Liver (tissue), 8 donors: ENCODE measurements at regions not wholly inside any gene's neighbourhood (a gene's known extent, or its start where the extent isn't known, plus 50 kb on each side); places are given as distances from the start of the nearest gene placed in this dataset.

ENCODE experiments used
- DNase-seq: peaks from one replicate; pipeline ENCODE4 v3.0.0-alpha.2; 2017; ENCODE audit warnings: low spot score
- H3K27ac ChIP-seq, 2 donors: one replicate each; pipeline ENCODE4 v1.7.0; 2013; ENCODE audit warnings: inconsistent platforms in 2 of 2, low read length in 2 of 2, control low read depth in 1 of 2, low read depth in 1 of 2, mild to moderate bottlenecking in 1 of 2
- H3K27me3 ChIP-seq, 4 donors: one replicate each; pipeline versions ENCODE4 v1.6.1 to v1.7.0; 2013; ENCODE audit warnings: low read length in 3 of 4, inconsistent platforms in 1 of 4, mild to moderate bottlenecking in 1 of 4, moderate library complexity in 1 of 4; ENCODE audit not compliant: control insufficient read depth in 4 of 4, insufficient read depth in 4 of 4
- H3K36me3 ChIP-seq, 4 donors: one replicate each; pipeline versions ENCODE4 v1.6.1 to v1.7.0; 2013; ENCODE audit warnings: low read length in 3 of 4, mild to moderate bottlenecking in 3 of 4, low read depth in 1 of 4, moderate library complexity in 1 of 4; ENCODE audit not compliant: control insufficient read depth in 4 of 4, insufficient read depth in 3 of 4
- H3K4me1 ChIP-seq, 4 donors: one replicate each; pipeline versions ENCODE4 v1.6.1 to v1.7.0; 2013; ENCODE audit warnings: low read length in 3 of 4, mild to moderate bottlenecking in 3 of 4, moderate library complexity in 1 of 4; ENCODE audit not compliant: control insufficient read depth in 4 of 4, insufficient read depth in 4 of 4
- H3K4me3 ChIP-seq, 3 donors: one replicate each; pipeline versions ENCODE4 v1.6.1 to v1.7.0; 2013; ENCODE audit warnings: low read length in 3 of 3, control low read depth in 1 of 3, low read depth in 1 of 3, mild to moderate bottlenecking in 1 of 3
- H3K9ac ChIP-seq, 2 donors: one replicate each; pipeline ENCODE4 v1.7.0; 2013; ENCODE audit warnings: low read length in 2 of 2, mild to moderate bottlenecking in 2 of 2, moderate library complexity in 2 of 2, control low read depth in 1 of 2, low read depth in 1 of 2
- H3K9me3 ChIP-seq, 4 donors: one replicate each; pipeline versions ENCODE4 v1.6.1 to v1.7.0; 2013; ENCODE audit warnings: low read length in 3 of 4; ENCODE audit not compliant: control insufficient read depth in 4 of 4
- EGR1 ChIP-seq, 2 donors: IDR thresholded peaks; 2 replicates each; pipeline ENCODE4 v1.6.1; 2016 to 2018; ENCODE audit warnings: antibody characterized with exemption in 2 of 2, low read depth in 2 of 2
- FOXA1 ChIP-seq: IDR thresholded peaks from 2 replicates; pipeline ENCODE4 v1.6.1; 2016; ENCODE audit warnings: antibody characterized with exemption
- FOXA2 ChIP-seq: IDR thresholded peaks from 2 replicates; pipeline ENCODE4 v1.6.1; 2016; ENCODE audit warnings: antibody characterized with exemption
- GABPA ChIP-seq, 2 donors: IDR thresholded peaks in 1 of 2; conservative IDR thresholded peaks in 1 of 2; 2 replicates each; pipeline ENCODE4 v1.6.1; 2016; ENCODE audit warnings: antibody characterized with exemption in 2 of 2, mild to moderate bottlenecking in 1 of 2, moderate library complexity in 1 of 2
- HNF4A ChIP-seq, 2 donors: conservative IDR thresholded peaks; 2 replicates each; pipeline ENCODE4 v1.6.1; 2016; ENCODE audit warnings: antibody characterized with exemption in 2 of 2, mild to moderate bottlenecking in 2 of 2
- HNF4G ChIP-seq: IDR thresholded peaks from 2 replicates; pipeline ENCODE4 v1.6.1; 2016; ENCODE audit warnings: antibody characterized with exemption
- JUND ChIP-seq, 2 donors: IDR thresholded peaks; 2 replicates each; pipeline ENCODE4 v1.6.1; 2016; ENCODE audit warnings: antibody characterized with exemption in 2 of 2
- NR2F2 ChIP-seq: IDR thresholded peaks from 2 replicates; pipeline ENCODE4 v1.6.1; 2016; ENCODE audit warnings: antibody characterized with exemption
- RAD21 ChIP-seq, 2 donors: IDR thresholded peaks; 2 replicates each; pipeline ENCODE4 v1.6.1; 2016; ENCODE audit warnings: antibody characterized with exemption in 2 of 2, mild to moderate bottlenecking in 2 of 2
- RXRA ChIP-seq, 2 donors: IDR thresholded peaks; 2 replicates each; pipeline ENCODE4 v1.6.1; 2017 to 2018; ENCODE audit warnings: antibody characterized with exemption in 2 of 2, mild to moderate bottlenecking in 1 of 2
- SP1 ChIP-seq: IDR thresholded peaks from 2 replicates; pipeline ENCODE4 v1.6.1; 2018; ENCODE audit warnings: antibody characterized with exemption, mild to moderate bottlenecking
- TAF1 ChIP-seq: conservative IDR thresholded peaks from 2 replicates; pipeline ENCODE4 v1.6.1; 2016; ENCODE audit warnings: antibody characterized with exemption, mild to moderate bottlenecking
- YY1 ChIP-seq: IDR thresholded peaks from 2 replicates; pipeline ENCODE4 v1.6.1; 2016; ENCODE audit warnings: antibody characterized with exemption, mild to moderate bottlenecking
- WGBS: extraction: QIAGEN DNeasy Blood & Tissue Kit; methylation state at CpG from one replicate; pipeline ENCODE4 v1.1.7; 2013; 5-methylcytosine and 5-hydroxymethylcytosine counted together
- TF ChIP-seq, protein P1 (sequence below): IDR thresholded peaks from 2 replicates; pipeline ENCODE4 v1.6.1; 2016; ENCODE audit warnings: antibody characterized with exemption
- TF ChIP-seq, protein P2 (sequence below): fragments of 150-350 bp; IDR thresholded peaks from 2 replicates; pipeline ENCODE4 v1.5.1; 2017; ENCODE audit warnings: improper control_type of control experiment, low read depth, low read length; ENCODE audit not compliant: missing input control
- TF ChIP-seq, protein P3 (sequence below): IDR thresholded peaks from 2 replicates; pipeline ENCODE4 v1.6.1; 2016; ENCODE audit warnings: antibody characterized with exemption, mild to moderate bottlenecking
- TF ChIP-seq, protein P4 (sequence below): IDR thresholded peaks from 2 replicates; pipeline ENCODE4 v1.6.1; 2016; ENCODE audit warnings: antibody characterized with exemption
- TF ChIP-seq, protein P5 (sequence below): IDR thresholded peaks from 2 replicates; pipeline ENCODE4 v1.6.1; 2016; ENCODE audit warnings: antibody characterized with exemption
- donor health status: healthy.
- donor health status: healthy.
- donor health status: healthy.
- donor health status: healthy.
- donor health status: healthy.

DNA sequence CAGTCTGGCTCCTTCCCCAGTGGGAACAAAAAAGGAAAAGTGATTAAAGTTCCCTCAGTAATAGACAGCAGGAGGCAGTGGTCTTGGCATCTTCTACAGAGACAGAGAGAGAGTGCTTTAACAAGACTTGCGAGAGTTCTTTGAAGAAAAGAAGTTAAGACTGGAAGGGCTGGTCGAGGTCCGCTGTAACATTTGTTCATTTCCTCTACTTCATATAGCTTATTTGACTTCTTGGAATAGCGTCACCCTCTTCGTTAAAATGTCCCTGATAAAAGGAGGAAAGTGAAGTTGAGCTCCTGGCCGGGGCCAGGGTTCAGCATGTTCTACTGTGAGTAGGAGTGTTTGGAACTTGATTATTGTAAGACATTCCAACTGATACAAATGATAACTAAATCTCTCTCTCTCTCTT lies 179.8 kb downstream of the SLIT2 start:
- H3K9me3 ChIP-seq = no peaks in the 10 kb centered on the region
- no peak overlapping the region for H3K27ac ChIP-seq
- DNase-seq = no peak
- TF ChIP-seq HNF4A (conservative IDR thresholded peaks at IDR 0.05) = no peak
- TF ChIP-seq, protein P1, sequence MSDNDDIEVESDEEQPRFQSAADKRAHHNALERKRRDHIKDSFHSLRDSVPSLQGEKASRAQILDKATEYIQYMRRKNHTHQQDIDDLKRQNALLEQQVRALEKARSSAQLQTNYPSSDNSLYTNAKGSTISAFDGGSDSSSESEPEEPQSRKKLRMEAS = no peak
- TF ChIP-seq JUND (IDR thresholded peaks at IDR 0.05) = no peak
- no peak for TF ChIP-seq EGR1 (IDR thresholded peaks at IDR 0.05; ENCODE audit: low read depth in 2 of 2)
- TF ChIP-seq YY1 = no peak
- TF ChIP-seq, protein P2, sequence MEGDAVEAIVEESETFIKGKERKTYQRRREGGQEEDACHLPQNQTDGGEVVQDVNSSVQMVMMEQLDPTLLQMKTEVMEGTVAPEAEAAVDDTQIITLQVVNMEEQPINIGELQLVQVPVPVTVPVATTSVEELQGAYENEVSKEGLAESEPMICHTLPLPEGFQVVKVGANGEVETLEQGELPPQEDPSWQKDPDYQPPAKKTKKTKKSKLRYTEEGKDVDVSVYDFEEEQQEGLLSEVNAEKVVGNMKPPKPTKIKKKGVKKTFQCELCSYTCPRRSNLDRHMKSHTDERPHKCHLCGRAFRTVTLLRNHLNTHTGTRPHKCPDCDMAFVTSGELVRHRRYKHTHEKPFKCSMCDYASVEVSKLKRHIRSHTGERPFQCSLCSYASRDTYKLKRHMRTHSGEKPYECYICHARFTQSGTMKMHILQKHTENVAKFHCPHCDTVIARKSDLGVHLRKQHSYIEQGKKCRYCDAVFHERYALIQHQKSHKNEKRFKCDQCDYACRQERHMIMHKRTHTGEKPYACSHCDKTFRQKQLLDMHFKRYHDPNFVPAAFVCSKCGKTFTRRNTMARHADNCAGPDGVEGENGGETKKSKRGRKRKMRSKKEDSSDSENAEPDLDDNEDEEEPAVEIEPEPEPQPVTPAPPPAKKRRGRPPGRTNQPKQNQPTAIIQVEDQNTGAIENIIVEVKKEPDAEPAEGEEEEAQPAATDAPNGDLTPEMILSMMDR = no peak
- TF ChIP-seq TAF1 = no peak
- TF ChIP-seq GABPA (IDR thresholded peaks at IDR 0.05 in 1 of 2, conservative IDR thresholded peaks at IDR 0.05 in 1 of 2) = no peak
- TF ChIP-seq, protein P3, sequence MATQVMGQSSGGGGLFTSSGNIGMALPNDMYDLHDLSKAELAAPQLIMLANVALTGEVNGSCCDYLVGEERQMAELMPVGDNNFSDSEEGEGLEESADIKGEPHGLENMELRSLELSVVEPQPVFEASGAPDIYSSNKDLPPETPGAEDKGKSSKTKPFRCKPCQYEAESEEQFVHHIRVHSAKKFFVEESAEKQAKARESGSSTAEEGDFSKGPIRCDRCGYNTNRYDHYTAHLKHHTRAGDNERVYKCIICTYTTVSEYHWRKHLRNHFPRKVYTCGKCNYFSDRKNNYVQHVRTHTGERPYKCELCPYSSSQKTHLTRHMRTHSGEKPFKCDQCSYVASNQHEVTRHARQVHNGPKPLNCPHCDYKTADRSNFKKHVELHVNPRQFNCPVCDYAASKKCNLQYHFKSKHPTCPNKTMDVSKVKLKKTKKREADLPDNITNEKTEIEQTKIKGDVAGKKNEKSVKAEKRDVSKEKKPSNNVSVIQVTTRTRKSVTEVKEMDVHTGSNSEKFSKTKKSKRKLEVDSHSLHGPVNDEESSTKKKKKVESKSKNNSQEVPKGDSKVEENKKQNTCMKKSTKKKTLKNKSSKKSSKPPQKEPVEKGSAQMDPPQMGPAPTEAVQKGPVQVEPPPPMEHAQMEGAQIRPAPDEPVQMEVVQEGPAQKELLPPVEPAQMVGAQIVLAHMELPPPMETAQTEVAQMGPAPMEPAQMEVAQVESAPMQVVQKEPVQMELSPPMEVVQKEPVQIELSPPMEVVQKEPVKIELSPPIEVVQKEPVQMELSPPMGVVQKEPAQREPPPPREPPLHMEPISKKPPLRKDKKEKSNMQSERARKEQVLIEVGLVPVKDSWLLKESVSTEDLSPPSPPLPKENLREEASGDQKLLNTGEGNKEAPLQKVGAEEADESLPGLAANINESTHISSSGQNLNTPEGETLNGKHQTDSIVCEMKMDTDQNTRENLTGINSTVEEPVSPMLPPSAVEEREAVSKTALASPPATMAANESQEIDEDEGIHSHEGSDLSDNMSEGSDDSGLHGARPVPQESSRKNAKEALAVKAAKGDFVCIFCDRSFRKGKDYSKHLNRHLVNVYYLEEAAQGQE = no peak
- TF ChIP-seq, protein P4, sequence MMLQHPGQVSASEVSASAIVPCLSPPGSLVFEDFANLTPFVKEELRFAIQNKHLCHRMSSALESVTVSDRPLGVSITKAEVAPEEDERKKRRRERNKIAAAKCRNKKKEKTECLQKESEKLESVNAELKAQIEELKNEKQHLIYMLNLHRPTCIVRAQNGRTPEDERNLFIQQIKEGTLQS = no peak
- TF ChIP-seq NR2F2 = no peak
- TF ChIP-seq HNF4G = no peak
- TF ChIP-seq FOXA2 = no peak
- TF ChIP-seq, protein P5, sequence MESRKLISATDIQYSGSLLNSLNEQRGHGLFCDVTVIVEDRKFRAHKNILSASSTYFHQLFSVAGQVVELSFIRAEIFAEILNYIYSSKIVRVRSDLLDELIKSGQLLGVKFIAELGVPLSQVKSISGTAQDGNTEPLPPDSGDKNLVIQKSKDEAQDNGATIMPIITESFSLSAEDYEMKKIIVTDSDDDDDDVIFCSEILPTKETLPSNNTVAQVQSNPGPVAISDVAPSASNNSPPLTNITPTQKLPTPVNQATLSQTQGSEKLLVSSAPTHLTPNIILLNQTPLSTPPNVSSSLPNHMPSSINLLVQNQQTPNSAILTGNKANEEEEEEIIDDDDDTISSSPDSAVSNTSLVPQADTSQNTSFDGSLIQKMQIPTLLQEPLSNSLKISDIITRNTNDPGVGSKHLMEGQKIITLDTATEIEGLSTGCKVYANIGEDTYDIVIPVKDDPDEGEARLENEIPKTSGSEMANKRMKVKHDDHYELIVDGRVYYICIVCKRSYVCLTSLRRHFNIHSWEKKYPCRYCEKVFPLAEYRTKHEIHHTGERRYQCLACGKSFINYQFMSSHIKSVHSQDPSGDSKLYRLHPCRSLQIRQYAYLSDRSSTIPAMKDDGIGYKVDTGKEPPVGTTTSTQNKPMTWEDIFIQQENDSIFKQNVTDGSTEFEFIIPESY = no peak
- no peak for TF ChIP-seq RAD21 (IDR thresholded peaks at IDR 0.05)
- TF ChIP-seq FOXA1 = no peak
- TF ChIP-seq RXRA (IDR thresholded peaks at IDR 0.05) = no peak
- TF ChIP-seq SP1 = no peak
- H3K4me1 ChIP-seq = no peaks in the 10 kb centered on the region
- H3K9ac ChIP-seq = no peak overlapping the region
- no peaks in the 10 kb centered on the region for H3K27me3 ChIP-seq
- H3K36me3 ChIP-seq = no peaks in the 10 kb centered on the region
- WGBS = 72% methylated on average over 6 of the region's 6 CpGs
- H3K4me3 ChIP-seq = no peak overlapping the region

DNA sequence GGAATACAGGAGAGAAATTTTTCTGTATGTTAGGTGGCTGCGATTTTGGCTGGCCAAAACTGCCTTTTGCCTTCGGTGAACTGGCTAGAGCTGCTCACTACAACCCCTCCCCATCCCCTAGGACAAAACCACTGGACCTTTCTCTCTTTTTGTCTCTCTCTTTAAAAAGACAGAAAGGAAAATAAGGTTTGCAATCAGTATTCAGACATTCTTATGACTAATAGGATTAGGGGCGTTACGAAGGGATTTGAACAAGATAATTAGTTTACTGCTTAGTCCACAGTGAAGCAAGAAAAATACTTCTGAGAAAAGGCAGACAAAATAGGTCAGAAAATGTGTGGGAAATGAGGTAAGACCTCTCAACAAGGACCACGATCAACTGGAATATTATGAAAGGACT lies 180.4 kb downstream of the SLIT2 start:
- no peak for DNase-seq
- H3K4me1 ChIP-seq = no peaks in the 10 kb centered on the region
- no peak overlapping the region for H3K4me3 ChIP-seq
- H3K27me3 ChIP-seq = no peaks in the 10 kb centered on the region
- no peak overlapping the region for H3K9ac ChIP-seq
- 76% methylated on average over 5 of the region's 5 CpGs for WGBS
- no peak overlapping the region for H3K27ac ChIP-seq
- no peaks in the 10 kb centered on the region for H3K36me3 ChIP-seq
- no peaks in the 10 kb centered on the region for H3K9me3 ChIP-seq
- TF ChIP-seq JUND (IDR thresholded peaks at IDR 0.05) (no peak), EGR1 (IDR thresholded peaks at IDR 0.05; ENCODE audit: low read depth in 2 of 2) (no peak), NR2F2 (no peak), FOXA2 (no peak), RAD21 (IDR thresholded peaks at IDR 0.05) (no peak), SP1 (no peak), FOXA1 (no peak), TAF1 (no peak), HNF4A (conservative IDR thresholded peaks at IDR 0.05) (no peak), GABPA (IDR thresholded peaks at IDR 0.05 in 1 of 2, conservative IDR thresholded peaks at IDR 0.05 in 1 of 2) (no peak), HNF4G (no peak), RXRA (IDR thresholded peaks at IDR 0.05) (no peak), YY1 (no peak)
- TF ChIP-seq, protein P4 = no peak
- TF ChIP-seq, protein P2 = no peak
- TF ChIP-seq, protein P5 = no peak
- TF ChIP-seq, protein P1 = no peak
